ENCODE measurements at regions not wholly inside any gene's neighbourhood (a gene's known extent, or its start where the extent isn't known, plus 50 kb on each side); places are given as distances from the start of the nearest gene placed in this dataset.

GRCh38 chr10:62885684-62886461, 69.7 kb upstream of the EGR2 start:
- Histone ChIP-seq H3K4me3 (no peak overlapping the region), H3K4me2 (no peak overlapping the region), H3K9me3 (ENCODE audit: low read depth) (no peaks in the 10 kb centered on the region), H3K27me3 (peaks cover 3% of the 10 kb centered on the region), H3K27ac (no peak overlapping the region), H3K79me2 (no peaks in the 10 kb centered on the region), H3K36me3 (replicated peaks; ENCODE audit: insufficient read depth, low read depth) (no peaks in the 10 kb centered on the region), H4K20me1 (ENCODE audit: insufficient read depth, poor library complexity, severe bottlenecking) (no peaks in the 10 kb centered on the region), H3K4me1 (ENCODE audit: insufficient read depth) (no peaks in the 10 kb centered on the region), H2AFZ (no peak overlapping the region), H3K9me2 (replicated peaks; ENCODE audit: insufficient read depth) (no peaks in the 10 kb centered on the region)
- no peak for DNase-seq (ENCODE audit: low spot score)
- TF ChIP-seq EZH2phosphoT487 (IDR thresholded peaks at IDR 0.05; ENCODE audit: low read depth, severe bottlenecking, unreplicated experiment) (no peak), EZH2 (IDR thresholded peaks at IDR 0.05; ENCODE audit: borderline replicate concordance) (no peak)
- TF ChIP-seq, protein P1, sequence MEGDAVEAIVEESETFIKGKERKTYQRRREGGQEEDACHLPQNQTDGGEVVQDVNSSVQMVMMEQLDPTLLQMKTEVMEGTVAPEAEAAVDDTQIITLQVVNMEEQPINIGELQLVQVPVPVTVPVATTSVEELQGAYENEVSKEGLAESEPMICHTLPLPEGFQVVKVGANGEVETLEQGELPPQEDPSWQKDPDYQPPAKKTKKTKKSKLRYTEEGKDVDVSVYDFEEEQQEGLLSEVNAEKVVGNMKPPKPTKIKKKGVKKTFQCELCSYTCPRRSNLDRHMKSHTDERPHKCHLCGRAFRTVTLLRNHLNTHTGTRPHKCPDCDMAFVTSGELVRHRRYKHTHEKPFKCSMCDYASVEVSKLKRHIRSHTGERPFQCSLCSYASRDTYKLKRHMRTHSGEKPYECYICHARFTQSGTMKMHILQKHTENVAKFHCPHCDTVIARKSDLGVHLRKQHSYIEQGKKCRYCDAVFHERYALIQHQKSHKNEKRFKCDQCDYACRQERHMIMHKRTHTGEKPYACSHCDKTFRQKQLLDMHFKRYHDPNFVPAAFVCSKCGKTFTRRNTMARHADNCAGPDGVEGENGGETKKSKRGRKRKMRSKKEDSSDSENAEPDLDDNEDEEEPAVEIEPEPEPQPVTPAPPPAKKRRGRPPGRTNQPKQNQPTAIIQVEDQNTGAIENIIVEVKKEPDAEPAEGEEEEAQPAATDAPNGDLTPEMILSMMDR (IDR thresholded peaks at IDR 0.05; ENCODE audit: poor library complexity), result no peak
- WGBS (ENCODE audit: low lambda C conversion rate, missing lambda C conversion rate), result 71% methylated on average over 7 of the region's 7 CpGs

- Histone ChIP-seq H3K27me3 (peaks cover 3% of the 10 kb centered on the region), H3K4me3 (no peak overlapping the region), H3K4me2 (no peak overlapping the region), H3K36me3 (replicated peaks; ENCODE audit: insufficient read depth, low read depth) (no peaks in the 10 kb centered on the region), H4K20me1 (ENCODE audit: insufficient read depth, poor library complexity, severe bottlenecking) (no peaks in the 10 kb centered on the region), H3K9me3 (ENCODE audit: low read depth) (no peaks in the 10 kb centered on the region), H2AFZ (no peak overlapping the region), H3K4me1 (ENCODE audit: insufficient read depth) (no peaks in the 10 kb centered on the region), H3K79me2 (no peaks in the 10 kb centered on the region), H3K9me2 (replicated peaks; ENCODE audit: insufficient read depth) (no peaks in the 10 kb centered on the region), H3K27ac (no peak overlapping the region)
- TF ChIP-seq EZH2phosphoT487 (IDR thresholded peaks at IDR 0.05; ENCODE audit: low read depth, severe bottlenecking, unreplicated experiment) (no peak), EZH2 (IDR thresholded peaks at IDR 0.05; ENCODE audit: borderline replicate concordance) (no peak)
- TF ChIP-seq, protein P1 (IDR thresholded peaks at IDR 0.05; ENCODE audit: poor library complexity), result no peak
- WGBS (ENCODE audit: low lambda C conversion rate, missing lambda C conversion rate), result 83% methylated on average over 3 of the region's 3 CpGs
- DNase-seq (ENCODE audit: low spot score), result no peak
Observed at GRCh38 chr10:62880162-62880561, 64.0 kb upstream of the EGR2 start.

DNA sequence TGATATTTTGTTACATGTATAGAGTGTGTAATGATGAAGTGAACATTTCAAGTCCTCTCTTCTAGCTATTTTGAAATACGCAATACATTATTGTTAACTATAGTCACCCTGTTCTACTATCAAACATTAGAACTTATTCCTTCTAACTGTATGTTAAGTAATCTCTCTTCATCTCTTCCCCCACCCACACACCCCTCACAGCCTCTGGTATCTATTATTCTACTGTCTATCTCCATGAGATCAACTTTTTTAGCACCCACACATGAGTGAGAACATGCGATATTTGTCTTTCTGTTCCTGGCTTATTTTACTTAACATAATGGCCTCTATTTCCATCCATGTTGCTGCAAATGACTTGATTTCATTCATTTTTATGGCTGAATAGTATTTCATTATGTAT, 57.7 kb upstream of the EGR2 start:
- H3K27ac ChIP-seq, result no peak overlapping the region
- no peaks in the 10 kb centered on the region for H4K20me1 ChIP-seq (ENCODE audit: insufficient read depth, poor library complexity, severe bottlenecking)
- H3K4me3 ChIP-seq, result no peak overlapping the region
- H3K27me3 ChIP-seq, result no peaks in the 10 kb centered on the region
- no peak for TF ChIP-seq EZH2 (IDR thresholded peaks at IDR 0.05; ENCODE audit: borderline replicate concordance)
- TF ChIP-seq, protein P1 (IDR thresholded peaks at IDR 0.05; ENCODE audit: poor library complexity), result no peak
- no peak for TF ChIP-seq EZH2phosphoT487 (IDR thresholded peaks at IDR 0.05; ENCODE audit: low read depth, severe bottlenecking, unreplicated experiment)
- no peaks in the 10 kb centered on the region for H3K4me1 ChIP-seq (ENCODE audit: insufficient read depth)
- H2AFZ ChIP-seq, result no peak overlapping the region
- H3K79me2 ChIP-seq, result no peaks in the 10 kb centered on the region
- H3K9me3 ChIP-seq (ENCODE audit: low read depth), result no peaks in the 10 kb centered on the region
- no peak for DNase-seq (ENCODE audit: low spot score)
- no peak overlapping the region for H3K4me2 ChIP-seq
- no peaks in the 10 kb centered on the region for H3K9me2 ChIP-seq (replicated peaks; ENCODE audit: insufficient read depth)
- H3K36me3 ChIP-seq (replicated peaks; ENCODE audit: insufficient read depth, low read depth), result no peaks in the 10 kb centered on the region
- WGBS (ENCODE audit: low lambda C conversion rate, missing lambda C conversion rate), result 96% methylated on average over 2 of the region's 2 CpGs

Data from hepatocyte (in vitro differentiated cells).